ENCODE measurements at regions not wholly inside any gene's neighbourhood (a gene's known extent, or its start where the extent isn't known, plus 50 kb on each side); places are given as distances from the start of the nearest gene placed in this dataset.

GRCh38 chr15:37291920-37292319 lies 191.6 kb upstream of the MEIS2 start:
- TF ChIP-seq CTCF (IDR thresholded peaks at IDR 0.05) (no peak), POLR2A (IDR thresholded peaks at IDR 0.05) (no peak), POLR2AphosphoS5 (IDR thresholded peaks at IDR 0.05) (peak in 1 of 3 donors; percentile 46), EP300 (IDR thresholded peaks at IDR 0.05) (no peak)
